HFF-Myc (cell line): ENCODE measurements at regions not wholly inside any gene's neighbourhood (a gene's known extent, or its start where the extent isn't known, plus 50 kb on each side); places are given as distances from the start of the nearest gene placed in this dataset.

ENCODE experiments used
- DNase-seq: peaks from one replicate; pipeline ENCODE4 v3.0.0-alpha.2; 2011; ENCODE audit warnings: low read depth; ENCODE audit errors: extremely low read depth
- H3K4me3 ChIP-seq: replicated peaks from 2 replicates; pipeline ENCODE4 v1.5.1; 2011; ENCODE audit warnings: low read depth, mild to moderate bottlenecking, control low read depth, low read length
- TF ChIP-seq, protein P1 (sequence below): IDR thresholded peaks from 2 replicates; pipeline ENCODE4 v1.5.1; 2012; ENCODE audit warnings: mild to moderate bottlenecking, low read depth, low read length, control low read depth; ENCODE audit errors: missing control alignments

GRCh38 chr1:221435504-221435904 lies 306.4 kb downstream of the DUSP10 start:
- H3K4me3 ChIP-seq = no peak overlapping the region
- TF ChIP-seq, protein P1, sequence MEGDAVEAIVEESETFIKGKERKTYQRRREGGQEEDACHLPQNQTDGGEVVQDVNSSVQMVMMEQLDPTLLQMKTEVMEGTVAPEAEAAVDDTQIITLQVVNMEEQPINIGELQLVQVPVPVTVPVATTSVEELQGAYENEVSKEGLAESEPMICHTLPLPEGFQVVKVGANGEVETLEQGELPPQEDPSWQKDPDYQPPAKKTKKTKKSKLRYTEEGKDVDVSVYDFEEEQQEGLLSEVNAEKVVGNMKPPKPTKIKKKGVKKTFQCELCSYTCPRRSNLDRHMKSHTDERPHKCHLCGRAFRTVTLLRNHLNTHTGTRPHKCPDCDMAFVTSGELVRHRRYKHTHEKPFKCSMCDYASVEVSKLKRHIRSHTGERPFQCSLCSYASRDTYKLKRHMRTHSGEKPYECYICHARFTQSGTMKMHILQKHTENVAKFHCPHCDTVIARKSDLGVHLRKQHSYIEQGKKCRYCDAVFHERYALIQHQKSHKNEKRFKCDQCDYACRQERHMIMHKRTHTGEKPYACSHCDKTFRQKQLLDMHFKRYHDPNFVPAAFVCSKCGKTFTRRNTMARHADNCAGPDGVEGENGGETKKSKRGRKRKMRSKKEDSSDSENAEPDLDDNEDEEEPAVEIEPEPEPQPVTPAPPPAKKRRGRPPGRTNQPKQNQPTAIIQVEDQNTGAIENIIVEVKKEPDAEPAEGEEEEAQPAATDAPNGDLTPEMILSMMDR = peak; percentile 80
- no peak for DNase-seq

DNA sequence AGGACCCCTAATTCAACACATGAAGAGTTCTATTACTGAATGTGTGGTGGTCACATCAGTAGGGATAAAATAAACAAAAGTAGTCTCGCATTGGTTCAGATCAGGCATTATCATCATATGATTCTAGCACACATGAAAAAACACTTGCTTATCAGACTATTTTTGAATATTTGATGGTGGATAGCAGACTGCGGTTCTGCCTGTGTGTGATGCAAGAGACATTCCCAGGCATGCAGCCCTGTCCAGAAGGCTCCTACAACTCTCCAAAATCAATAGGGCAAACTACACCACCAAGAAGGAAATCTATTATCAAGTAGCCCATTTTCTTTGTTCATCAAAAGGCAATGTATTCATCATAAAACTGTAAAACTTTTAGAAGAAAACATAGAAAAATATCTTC lies 304.7 kb downstream of the DUSP10 start:
- no peak for DNase-seq
- H3K4me3 ChIP-seq = no peak overlapping the region
- TF ChIP-seq, protein P1 = no peak

GRCh38 chr1:221437926-221438325 lies 304.0 kb downstream of the DUSP10 start:
- H3K4me3 ChIP-seq = no peak overlapping the region
- no peak for DNase-seq
- TF ChIP-seq, protein P1 = no peak

- no peak for DNase-seq
- TF ChIP-seq, protein P1 = no peak
- no peak overlapping the region for H3K4me3 ChIP-seq
These were observed 302.7 kb downstream of the DUSP10 start for GRCh38 chr1:221439008-221439746.

DNA sequence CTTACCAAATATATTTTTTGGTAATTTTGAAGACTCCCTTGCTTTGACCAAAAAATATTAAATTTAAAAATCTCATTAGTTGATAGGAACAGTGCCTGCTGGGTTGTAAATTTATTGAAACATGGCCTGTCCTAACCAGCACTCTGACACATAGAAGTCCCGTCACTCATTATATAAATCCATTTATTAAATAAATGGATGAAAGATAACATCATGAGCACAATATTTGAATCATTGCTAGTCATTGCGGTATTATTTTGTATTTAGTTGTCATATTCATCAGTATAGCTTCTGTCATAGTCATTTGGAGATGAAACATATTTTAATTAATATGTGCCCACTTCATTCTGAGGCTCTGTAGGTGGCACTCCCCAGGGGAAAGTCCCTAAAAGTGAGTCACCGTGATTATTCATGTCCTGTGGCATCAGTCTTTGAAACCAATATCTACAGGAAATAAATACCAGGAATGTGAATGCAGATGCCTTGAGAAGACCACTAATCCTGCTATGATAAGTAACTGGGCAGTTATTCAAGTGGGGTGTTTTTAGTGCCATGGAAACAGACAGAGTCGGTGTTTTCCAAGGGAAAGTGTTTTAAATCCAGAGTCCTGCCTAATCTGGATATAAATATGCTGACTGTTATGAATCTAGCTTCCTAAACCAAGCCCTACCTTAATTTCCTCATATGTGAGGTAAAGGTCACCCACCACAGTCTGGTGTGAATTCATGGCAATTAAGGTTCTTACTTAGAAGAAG lies 302.0 kb downstream of the DUSP10 start:
- H3K4me3 ChIP-seq = no peak overlapping the region
- DNase-seq = peak; percentile 91
- TF ChIP-seq, protein P1 = no peak

- DNase-seq = no peak
- TF ChIP-seq, protein P1 = peak; percentile 2
- H3K4me3 ChIP-seq = no peak overlapping the region
These were observed 301.2 kb downstream of the DUSP10 start for GRCh38 chr1:221440658-221441057.
